GM12878 (cell line): ENCODE measurements at regions not wholly inside any gene's neighbourhood (a gene's known extent, or its start where the extent isn't known, plus 50 kb on each side); places are given as distances from the start of the nearest gene placed in this dataset.

Experiments
- ATF7 ChIP-seq: fragments of 450-650 bp; IDR thresholded peaks from 2 replicates; pipeline ENCODE4 v1.6.1; 2016; ENCODE audit warnings: low read depth, mild to moderate bottlenecking
- BACH1 ChIP-seq: fragments of 450-650 bp; IDR thresholded peaks from 2 replicates; pipeline ENCODE4 v1.6.1; 2017; ENCODE audit warnings: mild to moderate bottlenecking, borderline replicate concordance
- CEBPB ChIP-seq, 2 experiments: fragments of 150-350 bp in 1 of 2; IDR thresholded peaks; 2 replicates each; pipeline ENCODE4 v1.6.1; 2012 to 2014; ENCODE audit warnings: low read depth in 2 of 2, low read length in 2 of 2, borderline replicate concordance in 1 of 2, inconsistent platforms in 1 of 2
- EP300 ChIP-seq, 2 experiments: fragments of 150-350 bp in 1 of 2; IDR thresholded peaks; 2 replicates each; pipeline ENCODE4 v1.6.1; 2011 to 2012; ENCODE audit warnings: low read depth in 2 of 2, low read length in 2 of 2, borderline replicate concordance in 1 of 2, improper control_type of control experiment in 1 of 2, inconsistent platforms in 1 of 2; ENCODE audit not compliant: control insufficient read depth in 1 of 2
- MXI1 ChIP-seq: fragments of 150-350 bp; IDR thresholded peaks from 2 replicates; pipeline ENCODE4 v1.6.1; 2011; ENCODE audit warnings: low read depth, mild to moderate bottlenecking, inconsistent platforms, low read length, improper control_type of control experiment
- NFIC ChIP-seq: IDR thresholded peaks from 2 replicates; pipeline ENCODE4 v1.6.1; 2012; ENCODE audit warnings: low read depth, mild to moderate bottlenecking, inconsistent platforms, low read length, moderate library complexity
- NR2F1 ChIP-seq: fragments of 450-650 bp; conservative IDR thresholded peaks from 2 replicates; pipeline ENCODE4 v1.6.1; 2017; ENCODE audit warnings: mild to moderate bottlenecking
- RAD21 ChIP-seq: IDR thresholded peaks from 2 replicates; pipeline ENCODE4 v1.6.1; 2011; ENCODE audit warnings: mild to moderate bottlenecking, low read depth, low read length, moderate library complexity; ENCODE audit not compliant: insufficient read depth
- TF ChIP-seq, protein P1 (sequence below): fragments of 450-650 bp; IDR thresholded peaks from 2 replicates; pipeline ENCODE4 v1.6.1; 2014; ENCODE audit warnings: mild to moderate bottlenecking
- TF ChIP-seq, protein P2 (sequence below): IDR thresholded peaks from 2 replicates; pipeline ENCODE4 v1.6.1; 2012; ENCODE audit warnings: improper control_type of control experiment, low read depth, low read length; ENCODE audit not compliant: insufficient replicate concordance
- TF ChIP-seq, protein P3 (sequence below), 3 experiments: IDR thresholded peaks in 2 of 3; conservative IDR thresholded peaks in 1 of 3; 2 replicates each; pipeline ENCODE4 v1.5.1; 2011; ENCODE audit warnings: low read depth in 3 of 3, low read length in 3 of 3, mild to moderate bottlenecking in 3 of 3, control low read depth in 2 of 3, moderate library complexity in 2 of 3, inconsistent platforms in 1 of 3, mixed read lengths in 1 of 3; ENCODE audit not compliant: control insufficient read depth in 2 of 3, insufficient read depth in 1 of 3; ENCODE audit errors: extremely low read depth in 1 of 3
- TF ChIP-seq, protein P4 (sequence below): IDR thresholded peaks from 2 replicates; pipeline ENCODE4 v1.6.1; 2012; ENCODE audit warnings: mild to moderate bottlenecking, low read depth, low read length

DNA sequence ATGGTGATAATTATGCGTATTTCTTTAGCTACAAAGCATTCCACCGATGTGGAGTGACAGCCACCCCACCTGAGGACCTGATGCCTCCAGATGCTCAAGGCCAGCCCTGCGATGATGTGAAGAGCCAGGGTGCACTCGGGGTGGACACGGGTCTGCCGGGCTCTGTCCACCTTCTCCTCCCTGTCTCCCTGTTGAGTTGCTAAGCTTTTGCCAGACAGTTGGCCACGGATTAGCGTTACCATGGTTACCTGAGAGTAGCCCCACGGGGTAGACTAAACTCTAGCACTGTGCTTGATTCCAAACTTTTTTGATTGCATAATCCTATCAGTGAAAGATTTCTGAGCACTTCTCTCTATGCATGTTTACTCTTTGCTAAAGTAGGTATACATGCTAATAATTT lies 86.2 kb downstream of the SMIM21 start:
- TF ChIP-seq, protein P1, sequence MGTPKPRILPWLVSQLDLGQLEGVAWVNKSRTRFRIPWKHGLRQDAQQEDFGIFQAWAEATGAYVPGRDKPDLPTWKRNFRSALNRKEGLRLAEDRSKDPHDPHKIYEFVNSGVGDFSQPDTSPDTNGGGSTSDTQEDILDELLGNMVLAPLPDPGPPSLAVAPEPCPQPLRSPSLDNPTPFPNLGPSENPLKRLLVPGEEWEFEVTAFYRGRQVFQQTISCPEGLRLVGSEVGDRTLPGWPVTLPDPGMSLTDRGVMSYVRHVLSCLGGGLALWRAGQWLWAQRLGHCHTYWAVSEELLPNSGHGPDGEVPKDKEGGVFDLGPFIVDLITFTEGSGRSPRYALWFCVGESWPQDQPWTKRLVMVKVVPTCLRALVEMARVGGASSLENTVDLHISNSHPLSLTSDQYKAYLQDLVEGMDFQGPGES: no peak
- TF ChIP-seq EP300 (IDR thresholded peaks at IDR 0.05; ENCODE audit: borderline replicate concordance in 1 of 2, control insufficient read depth in 1 of 2, low read depth in 2 of 2, low read length in 2 of 2) (no peak), ATF7 (no peak), CEBPB (IDR thresholded peaks at IDR 0.05; ENCODE audit: borderline replicate concordance in 1 of 2, low read depth in 2 of 2, low read length in 2 of 2) (no peak), NFIC (no peak), RAD21 (no peak), MXI1 (no peak), NR2F1 (no peak), BACH1 (no peak)
- TF ChIP-seq, protein P2, sequence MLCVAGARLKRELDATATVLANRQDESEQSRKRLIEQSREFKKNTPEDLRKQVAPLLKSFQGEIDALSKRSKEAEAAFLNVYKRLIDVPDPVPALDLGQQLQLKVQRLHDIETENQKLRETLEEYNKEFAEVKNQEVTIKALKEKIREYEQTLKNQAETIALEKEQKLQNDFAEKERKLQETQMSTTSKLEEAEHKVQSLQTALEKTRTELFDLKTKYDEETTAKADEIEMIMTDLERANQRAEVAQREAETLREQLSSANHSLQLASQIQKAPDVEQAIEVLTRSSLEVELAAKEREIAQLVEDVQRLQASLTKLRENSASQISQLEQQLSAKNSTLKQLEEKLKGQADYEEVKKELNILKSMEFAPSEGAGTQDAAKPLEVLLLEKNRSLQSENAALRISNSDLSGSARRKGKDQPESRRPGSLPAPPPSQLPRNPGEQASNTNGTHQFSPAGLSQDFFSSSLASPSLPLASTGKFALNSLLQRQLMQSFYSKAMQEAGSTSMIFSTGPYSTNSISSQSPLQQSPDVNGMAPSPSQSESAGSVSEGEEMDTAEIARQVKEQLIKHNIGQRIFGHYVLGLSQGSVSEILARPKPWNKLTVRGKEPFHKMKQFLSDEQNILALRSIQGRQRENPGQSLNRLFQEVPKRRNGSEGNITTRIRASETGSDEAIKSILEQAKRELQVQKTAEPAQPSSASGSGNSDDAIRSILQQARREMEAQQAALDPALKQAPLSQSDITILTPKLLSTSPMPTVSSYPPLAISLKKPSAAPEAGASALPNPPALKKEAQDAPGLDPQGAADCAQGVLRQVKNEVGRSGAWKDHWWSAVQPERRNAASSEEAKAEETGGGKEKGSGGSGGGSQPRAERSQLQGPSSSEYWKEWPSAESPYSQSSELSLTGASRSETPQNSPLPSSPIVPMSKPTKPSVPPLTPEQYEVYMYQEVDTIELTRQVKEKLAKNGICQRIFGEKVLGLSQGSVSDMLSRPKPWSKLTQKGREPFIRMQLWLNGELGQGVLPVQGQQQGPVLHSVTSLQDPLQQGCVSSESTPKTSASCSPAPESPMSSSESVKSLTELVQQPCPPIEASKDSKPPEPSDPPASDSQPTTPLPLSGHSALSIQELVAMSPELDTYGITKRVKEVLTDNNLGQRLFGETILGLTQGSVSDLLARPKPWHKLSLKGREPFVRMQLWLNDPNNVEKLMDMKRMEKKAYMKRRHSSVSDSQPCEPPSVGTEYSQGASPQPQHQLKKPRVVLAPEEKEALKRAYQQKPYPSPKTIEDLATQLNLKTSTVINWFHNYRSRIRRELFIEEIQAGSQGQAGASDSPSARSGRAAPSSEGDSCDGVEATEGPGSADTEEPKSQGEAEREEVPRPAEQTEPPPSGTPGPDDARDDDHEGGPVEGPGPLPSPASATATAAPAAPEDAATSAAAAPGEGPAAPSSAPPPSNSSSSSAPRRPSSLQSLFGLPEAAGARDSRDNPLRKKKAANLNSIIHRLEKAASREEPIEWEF: no peak
- TF ChIP-seq, protein P3, sequence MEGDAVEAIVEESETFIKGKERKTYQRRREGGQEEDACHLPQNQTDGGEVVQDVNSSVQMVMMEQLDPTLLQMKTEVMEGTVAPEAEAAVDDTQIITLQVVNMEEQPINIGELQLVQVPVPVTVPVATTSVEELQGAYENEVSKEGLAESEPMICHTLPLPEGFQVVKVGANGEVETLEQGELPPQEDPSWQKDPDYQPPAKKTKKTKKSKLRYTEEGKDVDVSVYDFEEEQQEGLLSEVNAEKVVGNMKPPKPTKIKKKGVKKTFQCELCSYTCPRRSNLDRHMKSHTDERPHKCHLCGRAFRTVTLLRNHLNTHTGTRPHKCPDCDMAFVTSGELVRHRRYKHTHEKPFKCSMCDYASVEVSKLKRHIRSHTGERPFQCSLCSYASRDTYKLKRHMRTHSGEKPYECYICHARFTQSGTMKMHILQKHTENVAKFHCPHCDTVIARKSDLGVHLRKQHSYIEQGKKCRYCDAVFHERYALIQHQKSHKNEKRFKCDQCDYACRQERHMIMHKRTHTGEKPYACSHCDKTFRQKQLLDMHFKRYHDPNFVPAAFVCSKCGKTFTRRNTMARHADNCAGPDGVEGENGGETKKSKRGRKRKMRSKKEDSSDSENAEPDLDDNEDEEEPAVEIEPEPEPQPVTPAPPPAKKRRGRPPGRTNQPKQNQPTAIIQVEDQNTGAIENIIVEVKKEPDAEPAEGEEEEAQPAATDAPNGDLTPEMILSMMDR (IDR thresholded peaks at IDR 0.05 in 2 of 3, conservative IDR thresholded peaks at IDR 0.05 in 1 of 3; ENCODE audit: control insufficient read depth in 2 of 3, extremely low read depth in 1 of 3, insufficient read depth in 1 of 3, low read depth in 3 of 3, low read length in 3 of 3): no peak
- TF ChIP-seq, protein P4, sequence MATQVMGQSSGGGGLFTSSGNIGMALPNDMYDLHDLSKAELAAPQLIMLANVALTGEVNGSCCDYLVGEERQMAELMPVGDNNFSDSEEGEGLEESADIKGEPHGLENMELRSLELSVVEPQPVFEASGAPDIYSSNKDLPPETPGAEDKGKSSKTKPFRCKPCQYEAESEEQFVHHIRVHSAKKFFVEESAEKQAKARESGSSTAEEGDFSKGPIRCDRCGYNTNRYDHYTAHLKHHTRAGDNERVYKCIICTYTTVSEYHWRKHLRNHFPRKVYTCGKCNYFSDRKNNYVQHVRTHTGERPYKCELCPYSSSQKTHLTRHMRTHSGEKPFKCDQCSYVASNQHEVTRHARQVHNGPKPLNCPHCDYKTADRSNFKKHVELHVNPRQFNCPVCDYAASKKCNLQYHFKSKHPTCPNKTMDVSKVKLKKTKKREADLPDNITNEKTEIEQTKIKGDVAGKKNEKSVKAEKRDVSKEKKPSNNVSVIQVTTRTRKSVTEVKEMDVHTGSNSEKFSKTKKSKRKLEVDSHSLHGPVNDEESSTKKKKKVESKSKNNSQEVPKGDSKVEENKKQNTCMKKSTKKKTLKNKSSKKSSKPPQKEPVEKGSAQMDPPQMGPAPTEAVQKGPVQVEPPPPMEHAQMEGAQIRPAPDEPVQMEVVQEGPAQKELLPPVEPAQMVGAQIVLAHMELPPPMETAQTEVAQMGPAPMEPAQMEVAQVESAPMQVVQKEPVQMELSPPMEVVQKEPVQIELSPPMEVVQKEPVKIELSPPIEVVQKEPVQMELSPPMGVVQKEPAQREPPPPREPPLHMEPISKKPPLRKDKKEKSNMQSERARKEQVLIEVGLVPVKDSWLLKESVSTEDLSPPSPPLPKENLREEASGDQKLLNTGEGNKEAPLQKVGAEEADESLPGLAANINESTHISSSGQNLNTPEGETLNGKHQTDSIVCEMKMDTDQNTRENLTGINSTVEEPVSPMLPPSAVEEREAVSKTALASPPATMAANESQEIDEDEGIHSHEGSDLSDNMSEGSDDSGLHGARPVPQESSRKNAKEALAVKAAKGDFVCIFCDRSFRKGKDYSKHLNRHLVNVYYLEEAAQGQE: no peak
